Activated CD4-positive, CD25-positive, alpha-beta regulatory T cell treated with anti-CD3 and anti-CD28 coated beads, Interleukin-2, amount 50 U/mL, for 16 hours (primary cell): ENCODE measurements at regions not wholly inside any gene's neighbourhood (a gene's known extent, or its start where the extent isn't known, plus 50 kb on each side); places are given as distances from the start of the nearest gene placed in this dataset.
"Not testable (repeated sequence)": the region's sequence is repeated elsewhere in the genome, so short reads cannot be mapped to it uniquely, and the experiment has no call there.

Experiments used
- DNase-seq: peaks from one replicate; pipeline ENCODE4 v3.0.0-alpha.2; 2020; ENCODE audit warnings: low read depth, low spot score

DNA sequence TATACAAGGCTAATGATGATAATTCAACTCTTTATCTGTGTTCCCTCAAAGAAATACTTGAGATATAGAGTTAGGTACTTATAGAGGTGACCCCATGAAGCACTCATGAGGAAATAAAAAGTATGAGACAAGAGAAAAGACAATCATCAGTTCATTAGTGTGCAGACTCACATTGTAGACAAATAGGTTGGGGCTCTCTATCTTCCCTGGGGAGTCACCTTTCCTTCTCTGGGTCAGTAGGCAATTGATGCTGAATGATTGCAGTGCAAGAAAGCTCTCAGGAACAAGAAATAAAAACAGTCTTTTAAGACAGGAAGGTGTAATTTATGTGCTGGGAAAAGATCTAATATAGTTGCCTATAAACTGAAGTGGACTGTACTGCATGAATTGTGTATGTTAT is 1357.6 kb upstream of the EPHA6 start:
- DNase-seq: no peak

DNA sequence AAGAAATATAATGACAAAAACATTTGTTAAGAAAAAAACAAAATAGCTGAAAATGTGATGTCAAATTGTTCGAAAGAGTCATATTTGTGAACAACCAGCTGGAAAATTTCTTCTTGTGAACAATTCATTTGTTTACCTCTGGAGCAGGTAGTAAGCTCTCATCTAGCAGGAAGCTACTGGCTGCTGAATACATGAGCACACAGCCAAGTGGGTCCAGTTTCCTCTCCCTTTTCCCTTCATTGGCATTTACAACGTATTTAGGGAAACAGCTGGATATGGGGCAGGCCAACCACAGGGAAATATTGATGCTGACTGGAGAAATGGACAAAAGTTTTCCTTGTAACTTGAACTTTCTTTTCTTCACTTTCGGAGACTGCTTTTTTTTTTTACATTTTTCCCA is 1354.7 kb upstream of the EPHA6 start:
- DNase-seq: no peak

DNA sequence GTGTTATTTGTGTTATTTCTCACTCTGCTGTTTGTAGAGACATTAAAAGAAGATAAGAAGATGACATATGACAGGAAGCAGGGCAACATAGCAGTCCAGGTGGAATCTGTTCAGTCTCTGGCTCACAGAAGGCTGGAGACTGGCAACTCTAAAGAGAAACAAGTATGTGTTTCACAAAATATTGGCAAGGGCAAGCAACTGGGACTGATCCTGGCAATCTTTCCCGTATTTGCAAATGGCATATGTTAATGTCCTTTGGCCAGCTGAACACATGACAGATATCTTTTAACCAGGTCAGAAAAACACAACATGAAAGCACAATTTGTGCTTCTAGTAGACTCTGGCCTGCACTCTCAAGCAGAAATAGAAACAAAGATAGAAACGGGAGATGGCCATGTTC is 1354.1 kb upstream of the EPHA6 start:
- DNase-seq: no peak

- DNase-seq: no peak
Observed at GRCh38 chr3:95462161-95462560, 1352.2 kb upstream of the EPHA6 start.

GRCh38 chr3:95464346-95464745 is 1350.0 kb upstream of the EPHA6 start:
- no peak for DNase-seq

DNA sequence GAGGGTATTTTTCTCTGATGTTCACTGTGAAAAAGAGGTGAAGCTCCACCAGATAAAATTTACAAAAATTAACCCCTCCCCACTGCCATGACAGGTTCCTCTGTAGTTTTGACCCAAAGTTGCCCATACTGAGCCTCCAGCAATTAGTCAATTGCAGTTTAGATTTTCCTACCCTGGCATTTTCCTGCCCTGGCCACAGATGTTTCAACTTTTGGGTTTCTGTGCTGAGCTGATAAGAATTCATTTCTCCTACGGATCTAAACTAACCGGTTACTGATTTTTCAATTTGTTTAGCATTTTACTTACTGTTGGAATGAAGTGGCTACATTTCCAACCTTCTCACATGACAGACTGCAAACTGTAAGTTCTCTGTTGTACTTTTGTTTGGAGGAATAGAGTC is 1346.1 kb upstream of the EPHA6 start:
- no peak for DNase-seq

GRCh38 chr3:95474338-95474737 is 1340.1 kb upstream of the EPHA6 start:
- no peak for DNase-seq

GRCh38 chr3:95476534-95476933 is 1337.9 kb upstream of the EPHA6 start:
- no peak for DNase-seq

DNA sequence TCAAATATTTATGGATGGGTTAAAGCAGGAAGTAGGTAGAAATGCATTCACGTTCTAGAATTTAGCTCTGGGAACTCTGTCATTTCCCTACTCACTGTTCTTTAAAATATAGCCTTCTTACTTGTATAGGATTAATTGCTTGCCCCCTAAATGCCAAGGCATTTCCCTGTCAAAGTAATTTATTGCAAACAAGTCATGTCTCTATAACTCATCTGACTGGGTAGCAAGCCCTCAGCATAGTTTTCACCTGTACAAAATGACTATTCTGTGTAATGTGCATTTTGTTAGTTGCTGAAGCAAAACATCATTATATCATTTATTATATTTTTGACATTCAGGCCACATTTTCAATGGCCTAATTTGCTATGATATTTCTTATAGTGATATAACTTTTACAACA is 1308.2 kb upstream of the EPHA6 start:
- no peak for DNase-seq

GRCh38 chr3:95508124-95508523 is 1306.3 kb upstream of the EPHA6 start:
- DNase-seq: no peak

GRCh38 chr3:95511828-95512227 is 1302.6 kb upstream of the EPHA6 start:
- DNase-seq: no peak

- no peak for DNase-seq
Observed at GRCh38 chr3:95514260-95514659, 1300.1 kb upstream of the EPHA6 start.

GRCh38 chr3:95521396-95521795 is 1293.0 kb upstream of the EPHA6 start:
- DNase-seq: no peak

- DNase-seq: no peak
Observed at GRCh38 chr3:95522449-95522848, 1291.9 kb upstream of the EPHA6 start.

GRCh38 chr3:95539950-95540483 is 1274.4 kb upstream of the EPHA6 start:
- no peak for DNase-seq

GRCh38 chr3:95565502-95565901 is 1248.9 kb upstream of the EPHA6 start:
- no peak for DNase-seq

DNA sequence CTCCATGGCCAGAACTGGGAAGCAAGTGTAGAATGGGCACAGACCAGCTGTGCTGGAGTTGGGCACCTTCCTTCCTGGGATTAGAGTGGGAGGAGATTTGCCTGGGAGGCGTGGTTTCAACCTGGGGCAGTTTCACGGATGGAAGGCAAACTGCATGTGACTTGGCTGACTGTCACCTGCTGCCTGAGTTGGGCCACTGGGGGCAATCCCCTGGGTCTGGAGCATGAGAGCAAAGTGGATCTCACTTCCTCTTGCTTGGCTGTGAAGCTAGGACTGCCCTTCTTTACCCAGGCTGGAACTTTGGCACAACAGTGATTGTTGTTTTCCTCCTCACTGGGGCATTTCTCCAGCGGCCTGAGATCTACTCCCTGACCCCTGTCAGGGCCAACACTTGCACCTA is 1247.0 kb upstream of the EPHA6 start:
- no peak for DNase-seq

- no peak for DNase-seq
Observed at GRCh38 chr3:95586754-95587153, 1227.6 kb upstream of the EPHA6 start.

GRCh38 chr3:95587641-95588040 is 1226.8 kb upstream of the EPHA6 start:
- not testable (repeated sequence) for DNase-seq

- no peak for DNase-seq
Observed at GRCh38 chr3:95588473-95588872, 1225.9 kb upstream of the EPHA6 start.

DNA sequence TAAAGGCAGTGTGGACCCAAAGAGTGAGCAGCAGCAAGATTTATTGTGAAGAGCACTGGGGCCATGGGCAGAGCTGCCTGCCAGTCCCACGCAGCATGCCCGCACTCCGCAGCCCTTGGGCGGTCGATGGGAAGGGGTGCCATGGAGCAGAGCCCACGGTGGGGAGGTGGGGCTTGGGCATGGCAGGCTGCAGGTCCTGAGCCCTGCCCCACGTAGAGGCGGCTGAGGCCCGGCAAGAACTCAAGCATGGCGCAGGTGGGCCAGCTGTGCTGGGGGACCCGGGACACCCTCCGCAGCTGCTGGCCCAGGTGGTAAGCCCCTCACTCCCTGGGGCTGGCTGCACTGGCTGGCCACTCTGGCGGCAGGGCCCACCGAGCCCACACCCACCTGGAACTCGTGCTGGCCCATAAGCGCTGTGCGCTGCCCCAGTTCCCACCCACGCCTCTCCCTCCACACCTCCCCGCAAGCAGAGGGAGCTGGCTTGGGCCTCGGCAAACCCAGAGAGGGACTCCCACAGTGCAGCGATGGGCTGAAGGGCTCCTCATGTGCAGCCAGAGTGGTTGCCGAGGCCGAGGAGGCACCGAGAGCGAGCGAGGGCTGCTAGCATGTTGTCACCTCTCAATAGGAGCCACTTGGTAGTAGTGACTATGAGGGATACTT is 1218.8 kb upstream of the EPHA6 start:
- DNase-seq: no peak

GRCh38 chr3:95607926-95608325 is 1206.5 kb upstream of the EPHA6 start:
- no peak for DNase-seq

- DNase-seq: no peak
Observed at GRCh38 chr3:95609411-95609810, 1205.0 kb upstream of the EPHA6 start.

DNA sequence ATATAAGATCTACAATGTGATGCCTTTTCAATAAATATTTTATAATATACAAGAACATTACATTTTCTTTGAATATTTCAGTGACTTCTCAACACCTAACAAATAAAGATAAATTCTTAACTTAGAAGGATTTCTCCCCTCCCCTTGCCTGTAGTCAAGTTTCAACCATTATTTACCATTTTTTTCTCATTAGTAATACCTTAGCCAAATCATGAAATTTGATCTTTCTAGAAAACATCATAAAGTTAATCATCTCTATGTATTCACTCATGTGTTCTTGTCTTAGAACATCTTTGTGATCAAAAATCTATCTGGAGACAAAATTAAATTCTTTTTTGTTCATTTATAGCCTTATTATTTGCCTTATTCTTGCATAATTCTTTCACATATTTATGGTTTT is 1201.8 kb upstream of the EPHA6 start:
- DNase-seq: no peak
